Tibial artery (tissue), 4 donors: ENCODE measurements at regions not wholly inside any gene's neighbourhood (a gene's known extent, or its start where the extent isn't known, plus 50 kb on each side); places are given as distances from the start of the nearest gene placed in this dataset.

Experiments used
- DNase-seq, 2 donors: peaks; one replicate each; pipeline ENCODE4 v3.0.0-alpha.2; 2019
- H3K27ac ChIP-seq, 2 donors: fragments of 200-600 bp; sonication (generic) in 1 of 2; 1 replicate in 1 of 2; 2 replicates in 1 of 2; pipeline ENCODE4 v1.5.1; 2018 to 2019; ENCODE audit warnings: mild to moderate bottlenecking in 1 of 2
- H3K27me3 ChIP-seq, 2 donors: fragments of 200-600 bp; sonication (generic) in 1 of 2; one replicate each; pipeline versions ENCODE4 v1.5.1 to v1.6.0; 2016 to 2019
- H3K36me3 ChIP-seq, 3 donors: fragments of 200-600 bp; sonication (generic) in 2 of 3; one replicate each; pipeline ENCODE4 v1.5.1; 2016 to 2019; ENCODE audit warnings: mild to moderate bottlenecking in 2 of 3
- H3K4me1 ChIP-seq, 4 donors: fragments of 200-600 bp; sonication (generic) in 2 of 4; 1 replicate in 3 of 4; 2 replicates in 1 of 4; pipeline ENCODE4 v1.5.1; 2016 to 2019
- H3K4me3 ChIP-seq, 2 donors: fragments of 200-600 bp; sonication (generic) in 1 of 2; 1 replicate in 1 of 2; 2 replicates in 1 of 2; pipeline ENCODE4 v1.5.1; 2018 to 2019; ENCODE audit warnings: mild to moderate bottlenecking in 2 of 2
- H3K9me3 ChIP-seq, 3 donors: fragments of 200-600 bp; sonication (generic) in 1 of 3; one replicate each; pipeline ENCODE4 v1.5.1; 2016 to 2019
- intact Hi-C: fragments of 100-400 bp; cut with DNase I; formaldehyde crosslinking; loops from one replicate; pipeline ENCODE4 v1.15.0; 2023; ENCODE audit warnings: low total_unique reads
- TF ChIP-seq, protein P1 (sequence below), 2 experiments: fragments of 200-600 bp in 1 of 2; fragments of 450-650 bp in 1 of 2; IDR thresholded peaks; one replicate each; pipeline ENCODE4 v1.5.1; 2017 to 2019; ENCODE audit warnings: antibody characterized with exemption in 2 of 2, mild to moderate bottlenecking in 1 of 2, moderate library complexity in 1 of 2

DNA sequence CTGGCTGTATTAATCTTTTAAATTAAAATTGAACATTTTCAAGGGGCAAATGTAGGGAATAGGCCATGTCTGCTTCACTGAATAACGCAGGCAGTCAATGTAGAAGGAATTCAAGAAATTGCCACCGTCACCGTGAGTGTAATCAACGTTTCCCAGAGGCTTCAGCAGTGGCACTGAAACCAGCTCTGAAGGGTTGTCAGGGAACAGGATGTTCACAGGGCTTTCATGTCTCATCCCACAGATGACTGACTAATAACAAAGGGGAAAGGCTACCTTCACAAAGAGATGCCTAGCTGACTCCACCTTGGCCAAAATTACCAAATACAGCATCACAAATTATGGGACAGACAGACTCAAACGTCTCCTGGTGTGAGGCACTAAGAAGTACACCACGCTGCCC, 70.4 kb upstream of the SIMC1 start:
- Histone ChIP-seq H3K9me3 (no peaks in the 10 kb centered on the region), H3K36me3 (no peaks in the 10 kb centered on the region), H3K4me1 (no peaks in the 10 kb centered on the region), H3K27ac (no peak overlapping the region), H3K4me3 (no peak overlapping the region), H3K27me3 (no peaks in the 10 kb centered on the region)
- TF ChIP-seq, protein P1, sequence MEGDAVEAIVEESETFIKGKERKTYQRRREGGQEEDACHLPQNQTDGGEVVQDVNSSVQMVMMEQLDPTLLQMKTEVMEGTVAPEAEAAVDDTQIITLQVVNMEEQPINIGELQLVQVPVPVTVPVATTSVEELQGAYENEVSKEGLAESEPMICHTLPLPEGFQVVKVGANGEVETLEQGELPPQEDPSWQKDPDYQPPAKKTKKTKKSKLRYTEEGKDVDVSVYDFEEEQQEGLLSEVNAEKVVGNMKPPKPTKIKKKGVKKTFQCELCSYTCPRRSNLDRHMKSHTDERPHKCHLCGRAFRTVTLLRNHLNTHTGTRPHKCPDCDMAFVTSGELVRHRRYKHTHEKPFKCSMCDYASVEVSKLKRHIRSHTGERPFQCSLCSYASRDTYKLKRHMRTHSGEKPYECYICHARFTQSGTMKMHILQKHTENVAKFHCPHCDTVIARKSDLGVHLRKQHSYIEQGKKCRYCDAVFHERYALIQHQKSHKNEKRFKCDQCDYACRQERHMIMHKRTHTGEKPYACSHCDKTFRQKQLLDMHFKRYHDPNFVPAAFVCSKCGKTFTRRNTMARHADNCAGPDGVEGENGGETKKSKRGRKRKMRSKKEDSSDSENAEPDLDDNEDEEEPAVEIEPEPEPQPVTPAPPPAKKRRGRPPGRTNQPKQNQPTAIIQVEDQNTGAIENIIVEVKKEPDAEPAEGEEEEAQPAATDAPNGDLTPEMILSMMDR (IDR thresholded peaks at IDR 0.05) = no peak
- intact Hi-C loops = no loop called here
- DNase-seq = no peak

DNA sequence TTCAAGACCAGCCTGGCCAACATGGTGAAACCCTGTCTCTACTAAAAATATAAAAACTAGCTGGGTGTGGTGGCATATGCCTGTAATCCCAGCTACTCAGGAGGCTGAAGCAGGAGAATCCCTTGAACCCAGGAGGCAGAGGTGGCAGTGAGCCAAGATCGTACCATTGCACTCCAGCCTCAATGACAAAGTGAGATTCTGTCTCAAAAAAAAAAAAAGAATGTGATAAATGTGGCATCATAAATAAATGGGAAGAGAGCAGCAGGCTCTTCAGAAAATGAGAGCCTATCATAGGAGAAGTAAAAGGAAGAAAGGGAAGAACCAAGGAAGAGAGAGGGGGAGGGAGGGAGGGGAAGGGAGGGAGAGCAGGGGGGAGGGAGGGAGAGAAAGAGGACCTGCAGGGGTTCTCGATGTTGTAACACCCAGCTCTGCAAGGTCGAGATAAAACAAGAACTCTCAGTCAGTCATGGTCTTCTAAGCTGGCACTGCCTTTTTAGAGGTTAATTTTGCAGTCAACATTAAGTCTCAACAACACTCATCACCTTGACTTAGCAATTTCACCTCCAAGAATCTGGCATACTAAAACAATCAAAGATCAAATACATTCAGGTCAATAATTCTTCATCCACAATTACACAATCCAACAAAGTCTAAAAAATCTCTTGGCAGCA, 68.7 kb upstream of the SIMC1 start:
- no peaks in the 10 kb centered on the region for H3K36me3 ChIP-seq
- H3K27ac ChIP-seq = no peak overlapping the region
- H3K4me1 ChIP-seq = no peaks in the 10 kb centered on the region
- no peaks in the 10 kb centered on the region for H3K9me3 ChIP-seq
- intact Hi-C loops = no loop called here
- peaks cover 0 to 7% of the 10 kb centered on the region in 2 donors for H3K27me3 ChIP-seq
- H3K4me3 ChIP-seq = no peak overlapping the region
- no peak for DNase-seq
- TF ChIP-seq, protein P1 (IDR thresholded peaks at IDR 0.05) = no peak

DNA sequence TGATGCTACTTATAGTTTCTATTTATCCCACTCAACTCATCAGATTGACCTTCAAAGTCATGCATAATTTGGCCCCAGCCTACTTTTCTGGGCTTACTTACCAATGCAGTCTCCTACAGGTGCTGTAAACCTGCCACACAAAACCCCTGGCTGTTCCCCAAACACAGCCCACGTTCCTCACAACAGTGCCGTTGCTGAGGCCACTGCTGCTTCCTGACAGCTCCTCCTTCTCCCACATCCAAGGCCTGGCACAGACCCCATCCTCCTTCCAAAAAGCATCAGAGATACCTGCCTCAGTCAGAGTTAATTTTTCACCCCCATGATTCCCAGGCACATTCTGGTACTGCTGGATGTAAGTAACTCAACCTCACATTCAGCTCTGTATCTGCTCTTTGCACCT, 68.1 kb upstream of the SIMC1 start:
- Histone ChIP-seq H3K36me3 (no peaks in the 10 kb centered on the region), H3K4me1 (no peaks in the 10 kb centered on the region), H3K9me3 (no peaks in the 10 kb centered on the region), H3K27ac (no peak overlapping the region), H3K4me3 (no peak overlapping the region), H3K27me3 (peaks cover 0 to 12% of the 10 kb centered on the region in 2 donors)
- intact Hi-C loops = no loop called here
- no peak for DNase-seq
- TF ChIP-seq, protein P1 (IDR thresholded peaks at IDR 0.05) = no peak

DNA sequence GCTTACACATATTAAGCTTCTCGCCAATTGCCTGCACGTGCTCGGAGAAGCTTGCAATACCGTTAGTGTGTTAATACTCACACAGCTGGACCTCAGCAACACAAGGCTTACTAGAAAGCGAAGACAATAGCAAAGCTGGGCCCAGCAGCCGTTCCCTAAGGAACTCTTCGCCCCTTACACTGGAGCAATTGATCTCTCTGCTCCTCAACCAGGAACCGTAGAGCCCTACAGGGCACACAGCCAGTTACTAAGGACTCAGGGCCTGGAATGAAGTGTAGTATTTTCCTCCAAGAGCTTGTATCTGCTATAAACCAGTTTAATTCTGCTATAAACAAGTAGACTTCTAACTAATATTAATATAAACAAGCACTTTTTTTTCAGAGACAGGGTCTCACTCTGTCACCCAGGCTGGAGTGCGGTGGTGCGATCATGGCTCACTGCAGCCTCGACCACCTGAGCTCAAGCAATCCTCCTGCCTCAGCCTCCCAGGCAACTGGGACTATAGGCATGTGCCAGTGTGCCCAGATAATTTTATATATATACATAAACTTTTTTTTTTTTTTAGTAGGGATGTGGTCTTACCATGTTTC, 67.0 kb upstream of the SIMC1 start:
- Histone ChIP-seq H3K4me3 (no peak overlapping the region), H3K27me3 (peaks cover 0 to 20% of the 10 kb centered on the region in 2 donors), H3K36me3 (no peaks in the 10 kb centered on the region), H3K9me3 (no peaks in the 10 kb centered on the region), H3K4me1 (no peaks in the 10 kb centered on the region), H3K27ac (no peak overlapping the region)
- TF ChIP-seq, protein P1 (IDR thresholded peaks at IDR 0.05) = no peak
- DNase-seq = no peak
- intact Hi-C loops = no loop called here

DNA sequence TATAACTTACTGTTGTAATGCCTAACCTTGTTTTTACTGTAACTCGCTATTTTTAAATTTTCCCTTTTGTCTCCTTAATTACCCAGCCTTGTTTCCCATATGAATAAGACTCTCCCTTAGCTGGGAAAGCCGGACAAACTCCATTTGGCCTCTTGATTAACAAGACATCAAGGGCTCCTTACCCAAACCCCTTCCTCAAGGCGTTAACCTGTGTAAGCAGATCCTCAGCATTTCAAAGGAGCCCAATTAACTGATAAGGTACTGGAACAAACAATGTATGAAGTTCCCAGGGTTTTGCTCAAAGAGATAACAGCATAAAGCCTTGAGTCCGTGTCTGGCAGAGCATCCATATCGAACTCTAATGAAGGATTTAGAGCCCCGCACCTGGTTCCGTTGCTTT, 66.0 kb upstream of the SIMC1 start:
- H3K36me3 ChIP-seq = no peaks in the 10 kb centered on the region
- H3K27me3 ChIP-seq = peaks cover 0 to 28% of the 10 kb centered on the region in 2 donors
- no peaks in the 10 kb centered on the region for H3K4me1 ChIP-seq
- TF ChIP-seq, protein P1 (IDR thresholded peaks at IDR 0.05) = no peak
- H3K27ac ChIP-seq = no peak overlapping the region
- intact Hi-C loops = no loop called here
- no peak for DNase-seq
- no peak overlapping the region for H3K4me3 ChIP-seq
- H3K9me3 ChIP-seq = no peaks in the 10 kb centered on the region
